ENCODE measurements at regions not wholly inside any gene's neighbourhood (a gene's known extent, or its start where the extent isn't known, plus 50 kb on each side); places are given as distances from the start of the nearest gene placed in this dataset.

GRCh38 chr19:30873003-30873402 is 476.2 kb downstream of the TSHZ3 start:
- POLR2A ChIA-PET = no interaction called here
- DNase-seq (ENCODE audit: low read depth, low spot score) (no peak), ATAC-seq (no peak)
- Histone ChIP-seq H3K4me1 (ENCODE audit: control insufficient read depth, insufficient read depth, low read length) (no peaks in the 10 kb centered on the region), H3K9me3 (ENCODE audit: control insufficient read depth, insufficient read depth, low read depth, low read length) (no peaks in the 10 kb centered on the region), H3K27me3 (ENCODE audit: control insufficient read depth, insufficient read depth, low read length) (peaks cover 3% of the 10 kb centered on the region; the same call in 1 of the 2 replicates), H3K4me3 (ENCODE audit: low read depth in 2 of 2, low read length in 2 of 2) (no peak overlapping the region), H3K36me3 (ENCODE audit: control insufficient read depth, insufficient read depth, low read length) (no peaks in the 10 kb centered on the region), H3K27ac (ENCODE audit: low read length) (no peak overlapping the region)
- in situ Hi-C loops (cut with HindIII; ENCODE audit: low pct_unique_long_range_greater_than_20kb, low sequenced_read_pairs) = no loop called here
- intact Hi-C loops (cut with micrococcal nuclease; ENCODE audit: unreplicated experiment) = no loop called here
- CTCF ChIA-PET = no interaction called here
- TF ChIP-seq REST (IDR thresholded peaks at IDR 0.05; ENCODE audit: insufficient read depth in 1 of 2, low read depth in 2 of 2, low read length in 1 of 2) (no peak), TCF7L2 (IDR thresholded peaks at IDR 0.05; ENCODE audit: low read depth, low read length) (no peak), POLR2AphosphoS5 (IDR thresholded peaks at IDR 0.05; ENCODE audit: low read depth, low read length) (no peak), CTCF (IDR thresholded peaks at IDR 0.05) (no peak)
- no TSS peak for BruUV-seq (replicated peaks)

GRCh38 chr19:30871979-30872378 is 477.3 kb downstream of the TSHZ3 start:
- Histone ChIP-seq H3K27me3 (ENCODE audit: control insufficient read depth, insufficient read depth, low read length) (peaks cover 4% of the 10 kb centered on the region; the same call in 1 of the 2 replicates), H3K4me1 (ENCODE audit: control insufficient read depth, insufficient read depth, low read length) (no peaks in the 10 kb centered on the region), H3K36me3 (ENCODE audit: control insufficient read depth, insufficient read depth, low read length) (no peaks in the 10 kb centered on the region), H3K9me3 (ENCODE audit: control insufficient read depth, insufficient read depth, low read depth, low read length) (no peaks in the 10 kb centered on the region), H3K4me3 (ENCODE audit: low read depth in 2 of 2, low read length in 2 of 2) (no peak overlapping the region), H3K27ac (ENCODE audit: low read length) (no peak overlapping the region)
- no TSS peak for BruUV-seq (replicated peaks)
- ATAC-seq (no peak), DNase-seq (ENCODE audit: low read depth, low spot score) (no peak)
- CTCF ChIA-PET = no interaction called here
- intact Hi-C loops (cut with micrococcal nuclease; ENCODE audit: unreplicated experiment) = no loop called here
- in situ Hi-C loops (cut with HindIII; ENCODE audit: low pct_unique_long_range_greater_than_20kb, low sequenced_read_pairs) = no loop called here
- POLR2A ChIA-PET = no interaction called here
- no peak for TF ChIP-seq POLR2AphosphoS5 (IDR thresholded peaks at IDR 0.05; ENCODE audit: low read depth, low read length)
- TF ChIP-seq SIN3A (IDR thresholded peaks at IDR 0.05; ENCODE audit: borderline replicate concordance, insufficient read depth, low read depth, low read length) = no peak
- no peak for TF ChIP-seq CTCF (IDR thresholded peaks at IDR 0.05)
- TF ChIP-seq TCF7L2 (IDR thresholded peaks at IDR 0.05; ENCODE audit: low read depth, low read length) = no peak
- TF ChIP-seq REST (IDR thresholded peaks at IDR 0.05; ENCODE audit: insufficient read depth in 1 of 2, low read depth in 2 of 2, low read length in 1 of 2) = no peak

All from Panc1 (cell line).